ENCODE measurements at regions not wholly inside any gene's neighbourhood (a gene's known extent, or its start where the extent isn't known, plus 50 kb on each side); places are given as distances from the start of the nearest gene placed in this dataset.
"Not testable (repeated sequence)": the region's sequence is repeated elsewhere in the genome, so short reads cannot be mapped to it uniquely, and the experiment has no call there.

- Histone ChIP-seq H3K9me3 (ENCODE audit: control insufficient read depth, low read length) (no peaks in the 10 kb centered on the region), H3K4me3 (ENCODE audit: insufficient read depth, low read depth, low read length, poor library complexity, severe bottlenecking) (no peak overlapping the region), H3K27me3 (replicated peaks; ENCODE audit: control insufficient read depth, insufficient read depth, low read length, poor library complexity, severe bottlenecking) (no peaks in the 10 kb centered on the region), H3K27ac (ENCODE audit: insufficient read depth, low read length, poor library complexity, severe bottlenecking) (no peak overlapping the region), H3K36me3 (ENCODE audit: control insufficient read depth, insufficient read depth, low read length) (no peaks in the 10 kb centered on the region), H3K4me1 (ENCODE audit: control insufficient read depth, insufficient read depth, low read length, poor library complexity, severe bottlenecking) (no peaks in the 10 kb centered on the region)
- DNase-seq = no peak
Observed at GRCh38 chr7:50251765-50252164, 52.8 kb upstream of the IKZF1 start.

GRCh38 chr7:50246551-50246950 lies 58.0 kb upstream of the IKZF1 start:
- DNase-seq = no peak
- Histone ChIP-seq H3K27ac (ENCODE audit: insufficient read depth, low read length, poor library complexity, severe bottlenecking) (no peak overlapping the region), H3K27me3 (replicated peaks; ENCODE audit: control insufficient read depth, insufficient read depth, low read length, poor library complexity, severe bottlenecking) (no peaks in the 10 kb centered on the region), H3K4me3 (ENCODE audit: insufficient read depth, low read depth, low read length, poor library complexity, severe bottlenecking) (no peak overlapping the region), H3K9me3 (ENCODE audit: control insufficient read depth, low read length) (peaks cover 4% of the 10 kb centered on the region), H3K4me1 (ENCODE audit: control insufficient read depth, insufficient read depth, low read length, poor library complexity, severe bottlenecking) (no peaks in the 10 kb centered on the region), H3K36me3 (ENCODE audit: control insufficient read depth, insufficient read depth, low read length) (no peaks in the 10 kb centered on the region)

- H3K9me3 ChIP-seq (ENCODE audit: control insufficient read depth, low read length); H3K4me1 ChIP-seq (ENCODE audit: control insufficient read depth, insufficient read depth, low read length, poor library complexity, severe bottlenecking); H3K36me3 ChIP-seq (ENCODE audit: control insufficient read depth, insufficient read depth, low read length); H3K27me3 ChIP-seq (replicated peaks; ENCODE audit: control insufficient read depth, insufficient read depth, low read length, poor library complexity, severe bottlenecking); DNase-seq; H3K27ac ChIP-seq (ENCODE audit: insufficient read depth, low read length, poor library complexity, severe bottlenecking); H3K4me3 ChIP-seq (ENCODE audit: insufficient read depth, low read depth, low read length, poor library complexity, severe bottlenecking): not testable (repeated sequence)
Observed at GRCh38 chr7:50242111-50242510, 62.4 kb upstream of the IKZF1 start.

GRCh38 chr7:50240699-50241098 lies 63.8 kb upstream of the IKZF1 start:
- H3K4me3 ChIP-seq (ENCODE audit: insufficient read depth, low read depth, low read length, poor library complexity, severe bottlenecking); H3K4me1 ChIP-seq (ENCODE audit: control insufficient read depth, insufficient read depth, low read length, poor library complexity, severe bottlenecking); H3K9me3 ChIP-seq (ENCODE audit: control insufficient read depth, low read length); H3K27me3 ChIP-seq (replicated peaks; ENCODE audit: control insufficient read depth, insufficient read depth, low read length, poor library complexity, severe bottlenecking); DNase-seq; H3K36me3 ChIP-seq (ENCODE audit: control insufficient read depth, insufficient read depth, low read length); H3K27ac ChIP-seq (ENCODE audit: insufficient read depth, low read length, poor library complexity, severe bottlenecking): not testable (repeated sequence)

- H3K4me1 ChIP-seq (ENCODE audit: control insufficient read depth, insufficient read depth, low read length, poor library complexity, severe bottlenecking) = peaks cover 12% of the 10 kb centered on the region
- H3K36me3 ChIP-seq (ENCODE audit: control insufficient read depth, insufficient read depth, low read length) = peaks cover 5% of the 10 kb centered on the region
- H3K27me3 ChIP-seq (replicated peaks; ENCODE audit: control insufficient read depth, insufficient read depth, low read length, poor library complexity, severe bottlenecking) = no peaks in the 10 kb centered on the region
- H3K4me3 ChIP-seq (ENCODE audit: insufficient read depth, low read depth, low read length, poor library complexity, severe bottlenecking) = no peak overlapping the region
- H3K9me3 ChIP-seq (ENCODE audit: control insufficient read depth, low read length) = peaks cover 6% of the 10 kb centered on the region
- DNase-seq = no peak
- no peak overlapping the region for H3K27ac ChIP-seq (ENCODE audit: insufficient read depth, low read length, poor library complexity, severe bottlenecking)
Observed at GRCh38 chr7:50229964-50230363, 74.6 kb upstream of the IKZF1 start.

GRCh38 chr7:50228148-50228547 lies 76.4 kb upstream of the IKZF1 start:
- peaks cover 5% of the 10 kb centered on the region for H3K36me3 ChIP-seq (ENCODE audit: control insufficient read depth, insufficient read depth, low read length)
- peaks cover 6% of the 10 kb centered on the region for H3K9me3 ChIP-seq (ENCODE audit: control insufficient read depth, low read length)
- H3K27ac ChIP-seq (ENCODE audit: insufficient read depth, low read length, poor library complexity, severe bottlenecking) = peak overlapping the region; percentile 57
- H3K4me3 ChIP-seq (ENCODE audit: insufficient read depth, low read depth, low read length, poor library complexity, severe bottlenecking) = peak overlapping the region; percentile 46
- H3K4me1 ChIP-seq (ENCODE audit: control insufficient read depth, insufficient read depth, low read length, poor library complexity, severe bottlenecking) = peaks cover 12% of the 10 kb centered on the region
- no peak for DNase-seq
- H3K27me3 ChIP-seq (replicated peaks; ENCODE audit: control insufficient read depth, insufficient read depth, low read length, poor library complexity, severe bottlenecking) = no peaks in the 10 kb centered on the region

GRCh38 chr7:50227726-50228125 lies 76.8 kb upstream of the IKZF1 start:
- H3K4me1 ChIP-seq (ENCODE audit: control insufficient read depth, insufficient read depth, low read length, poor library complexity, severe bottlenecking) = peaks cover 12% of the 10 kb centered on the region
- H3K4me3 ChIP-seq (ENCODE audit: insufficient read depth, low read depth, low read length, poor library complexity, severe bottlenecking) = peak overlapping the region; percentile 46
- H3K27ac ChIP-seq (ENCODE audit: insufficient read depth, low read length, poor library complexity, severe bottlenecking) = peak overlapping the region; percentile 57
- H3K9me3 ChIP-seq (ENCODE audit: control insufficient read depth, low read length) = peaks cover 6% of the 10 kb centered on the region
- no peak for DNase-seq
- no peaks in the 10 kb centered on the region for H3K27me3 ChIP-seq (replicated peaks; ENCODE audit: control insufficient read depth, insufficient read depth, low read length, poor library complexity, severe bottlenecking)
- H3K36me3 ChIP-seq (ENCODE audit: control insufficient read depth, insufficient read depth, low read length) = peaks cover 5% of the 10 kb centered on the region

- peak overlapping the region; percentile 30 for H3K4me3 ChIP-seq (ENCODE audit: insufficient read depth, low read depth, low read length, poor library complexity, severe bottlenecking)
- peaks cover 14% of the 10 kb centered on the region for H3K9me3 ChIP-seq (ENCODE audit: control insufficient read depth, low read length)
- DNase-seq = no peak
- peak overlapping the region; percentile 57 for H3K27ac ChIP-seq (ENCODE audit: insufficient read depth, low read length, poor library complexity, severe bottlenecking)
- H3K27me3 ChIP-seq (replicated peaks; ENCODE audit: control insufficient read depth, insufficient read depth, low read length, poor library complexity, severe bottlenecking) = no peaks in the 10 kb centered on the region
- H3K36me3 ChIP-seq (ENCODE audit: control insufficient read depth, insufficient read depth, low read length) = peaks cover 5% of the 10 kb centered on the region
- peaks cover 12% of the 10 kb centered on the region for H3K4me1 ChIP-seq (ENCODE audit: control insufficient read depth, insufficient read depth, low read length, poor library complexity, severe bottlenecking)
Observed at GRCh38 chr7:50226669-50227068, 77.8 kb upstream of the IKZF1 start.

- peaks cover 17% of the 10 kb centered on the region for H3K9me3 ChIP-seq (ENCODE audit: control insufficient read depth, low read length)
- H3K27me3 ChIP-seq (replicated peaks; ENCODE audit: control insufficient read depth, insufficient read depth, low read length, poor library complexity, severe bottlenecking) = no peaks in the 10 kb centered on the region
- no peak for DNase-seq
- H3K4me1 ChIP-seq (ENCODE audit: control insufficient read depth, insufficient read depth, low read length, poor library complexity, severe bottlenecking) = peaks cover 12% of the 10 kb centered on the region
- peak overlapping the region; percentile 30 for H3K4me3 ChIP-seq (ENCODE audit: insufficient read depth, low read depth, low read length, poor library complexity, severe bottlenecking)
- no peak overlapping the region for H3K27ac ChIP-seq (ENCODE audit: insufficient read depth, low read length, poor library complexity, severe bottlenecking)
- H3K36me3 ChIP-seq (ENCODE audit: control insufficient read depth, insufficient read depth, low read length) = peaks cover 5% of the 10 kb centered on the region
Observed at GRCh38 chr7:50226145-50226544, 78.4 kb upstream of the IKZF1 start.

GRCh38 chr7:50221433-50221832 lies 83.1 kb upstream of the IKZF1 start:
- no peaks in the 10 kb centered on the region for H3K27me3 ChIP-seq (replicated peaks; ENCODE audit: control insufficient read depth, insufficient read depth, low read length, poor library complexity, severe bottlenecking)
- no peaks in the 10 kb centered on the region for H3K4me1 ChIP-seq (ENCODE audit: control insufficient read depth, insufficient read depth, low read length, poor library complexity, severe bottlenecking)
- peaks cover 11% of the 10 kb centered on the region for H3K9me3 ChIP-seq (ENCODE audit: control insufficient read depth, low read length)
- H3K36me3 ChIP-seq (ENCODE audit: control insufficient read depth, insufficient read depth, low read length) = no peaks in the 10 kb centered on the region
- H3K4me3 ChIP-seq (ENCODE audit: insufficient read depth, low read depth, low read length, poor library complexity, severe bottlenecking) = no peak overlapping the region
- no peak overlapping the region for H3K27ac ChIP-seq (ENCODE audit: insufficient read depth, low read length, poor library complexity, severe bottlenecking)
- no peak for DNase-seq

GRCh38 chr7:50221028-50221427 lies 83.5 kb upstream of the IKZF1 start:
- H3K4me1 ChIP-seq (ENCODE audit: control insufficient read depth, insufficient read depth, low read length, poor library complexity, severe bottlenecking) = peaks cover 2% of the 10 kb centered on the region
- H3K4me3 ChIP-seq (ENCODE audit: insufficient read depth, low read depth, low read length, poor library complexity, severe bottlenecking) = no peak overlapping the region
- H3K9me3 ChIP-seq (ENCODE audit: control insufficient read depth, low read length) = peaks cover 11% of the 10 kb centered on the region
- no peak for DNase-seq
- no peaks in the 10 kb centered on the region for H3K27me3 ChIP-seq (replicated peaks; ENCODE audit: control insufficient read depth, insufficient read depth, low read length, poor library complexity, severe bottlenecking)
- H3K27ac ChIP-seq (ENCODE audit: insufficient read depth, low read length, poor library complexity, severe bottlenecking) = no peak overlapping the region
- no peaks in the 10 kb centered on the region for H3K36me3 ChIP-seq (ENCODE audit: control insufficient read depth, insufficient read depth, low read length)
